HEK293 (cell line): ENCODE measurements at regions not wholly inside any gene's neighbourhood (a gene's known extent, or its start where the extent isn't known, plus 50 kb on each side); places are given as distances from the start of the nearest gene placed in this dataset.

Experiments
- CTCF ChIA-PET: fragments of 350-600 bp; formaldehyde crosslinking; extraction: SDS; loops from one replicate; lab custom pipeline; 2021; ENCODE audit warnings: antibody characterized with exemption; lab: Yijun Ruan, JAX
- POLR2A ChIA-PET: fragments of 300-600 bp; formaldehyde crosslinking; extraction: SDS; loops from one replicate; lab custom pipeline; 2020; ENCODE audit warnings: antibody characterized with exemption, inconsistent platforms; lab: Yijun Ruan, JAX
- H3K27ac ChIP-seq: fragments of 200-500 bp; sonication (Bioruptor generic); 2 replicates; pipeline ENCODE4 v1.5.1; 2014; ENCODE audit warnings: low read depth, low read length, control low read depth, inconsistent platforms; ENCODE audit errors: extremely low read depth
- H3K36me3 ChIP-seq, 2 experiments: fragments of 200-500 bp in 1 of 2; sonication (Bioruptor generic) in 1 of 2; 1 replicate in 1 of 2; 2 replicates in 1 of 2; pipeline ENCODE4 v1.5.1; 2014 to 2017; ENCODE audit warnings: inconsistent platforms in 2 of 2, low read length in 2 of 2; ENCODE audit not compliant: control insufficient read depth in 2 of 2, insufficient read depth in 1 of 2
- H3K4me1 ChIP-seq: fragments of 200-500 bp; sonication (Bioruptor generic); 2 replicates; pipeline ENCODE4 v1.5.1; 2014; ENCODE audit warnings: mild to moderate bottlenecking, low read length, inconsistent platforms; ENCODE audit not compliant: control insufficient read depth, insufficient read depth
- H3K4me3 ChIP-seq: 2 replicates; pipeline ENCODE4 v1.5.1; 2011; ENCODE audit warnings: low read depth, mild to moderate bottlenecking, control low read depth, low read length, moderate library complexity
- H3K9me3 ChIP-seq: fragments of 200-500 bp; sonication (Bioruptor generic); 2 replicates; pipeline ENCODE4 v1.5.1; 2014; ENCODE audit warnings: low read depth, low read length, inconsistent platforms; ENCODE audit not compliant: control insufficient read depth, insufficient read depth
- BCL6B ChIP-seq: fragments of 450-650 bp; formaldehyde crosslinking; IDR thresholded peaks from 2 replicates; pipeline ENCODE4 v1.5.1; 2017; ENCODE audit warnings: missing biosample characterization, missing genetic modification characterization
- FEZF1 ChIP-seq: fragments of 450-650 bp; formaldehyde crosslinking; IDR thresholded peaks from 2 replicates; pipeline ENCODE4 v1.5.1; 2016; ENCODE audit warnings: missing biosample characterization, missing genetic modification characterization
- HOXC10 ChIP-seq: sonication (generic); formaldehyde crosslinking; IDR thresholded peaks from 2 replicates; pipeline ENCODE4 v1.8.1; 2023; ENCODE audit warnings: mild to moderate bottlenecking, missing genetic modification reagents
- PRDM1 ChIP-seq: fragments of 450-650 bp; formaldehyde crosslinking; IDR thresholded peaks from 2 replicates; pipeline ENCODE4; 2016; ENCODE audit warnings: missing biosample characterization, missing genetic modification characterization
- PRDM2 ChIP-seq: fragments of 450-650 bp; formaldehyde crosslinking; IDR thresholded peaks from 2 replicates; pipeline ENCODE4 v1.5.1; 2016; ENCODE audit warnings: missing biosample characterization, missing genetic modification characterization, borderline replicate concordance
- REST ChIP-seq: fragments of 450-650 bp; formaldehyde crosslinking; IDR thresholded peaks from 2 replicates; pipeline ENCODE4 v1.5.1; 2016; ENCODE audit warnings: missing biosample characterization, missing genetic modification characterization
- SETDB1 ChIP-seq: IDR thresholded peaks from one replicate; pipeline ENCODE4 v1.6.1; 2017; ENCODE audit warnings: mild to moderate bottlenecking, low read length, moderate library complexity, mixed read lengths; ENCODE audit not compliant: insufficient read length
- ZBTB48 ChIP-seq: fragments of 450-650 bp; formaldehyde crosslinking; IDR thresholded peaks from 2 replicates; pipeline ENCODE4 v1.5.1; 2016; ENCODE audit warnings: missing biosample characterization, missing genetic modification characterization
- ZNF133 ChIP-seq: fragments of 450-650 bp; formaldehyde crosslinking; IDR thresholded peaks from 2 replicates; pipeline ENCODE4 v1.5.1; 2016; ENCODE audit warnings: missing biosample characterization, missing genetic modification characterization
- ZNF138 ChIP-seq: fragments of 450-650 bp; formaldehyde crosslinking; IDR thresholded peaks from 2 replicates; pipeline ENCODE4 v1.5.1; 2016; ENCODE audit warnings: missing biosample characterization, missing genetic modification characterization, borderline replicate concordance
- ZNF248 ChIP-seq: fragments of 450-650 bp; formaldehyde crosslinking; IDR thresholded peaks from 2 replicates; pipeline ENCODE4 v1.5.1; 2017; ENCODE audit warnings: missing biosample characterization, missing genetic modification characterization
- ZNF529 ChIP-seq: fragments of 450-650 bp; formaldehyde crosslinking; IDR thresholded peaks from 2 replicates; pipeline ENCODE4 v1.5.1; 2017; ENCODE audit warnings: missing genetic modification characterization, missing biosample characterization; ENCODE audit not compliant: insufficient replicate concordance
- ZNF561 ChIP-seq: fragments of 450-650 bp; IDR thresholded peaks from 2 replicates; pipeline ENCODE4 v1.5.1; 2018; ENCODE audit warnings: missing biosample characterization, missing genetic modification characterization, borderline replicate concordance
- ZNF776 ChIP-seq: fragments of 450-650 bp; formaldehyde crosslinking; IDR thresholded peaks from 2 replicates; pipeline ENCODE4 v1.5.0; 2017; ENCODE audit warnings: missing biosample characterization, missing genetic modification characterization, borderline replicate concordance
- ZNF843 ChIP-seq: fragments of 450-650 bp; formaldehyde crosslinking; IDR thresholded peaks from 2 replicates; pipeline ENCODE4 v1.5.1; 2016; ENCODE audit warnings: missing biosample characterization, missing genetic modification characterization
- TF ChIP-seq, protein P1 (sequence below): fragments of 450-650 bp; formaldehyde crosslinking; IDR thresholded peaks from 2 replicates; pipeline ENCODE4 v1.5.1; 2016; ENCODE audit warnings: missing biosample characterization, missing genetic modification characterization
- TF ChIP-seq, protein P2 (sequence below): fragments of 450-650 bp; formaldehyde crosslinking; IDR thresholded peaks from 2 replicates; pipeline ENCODE4 v1.5.1; 2016; ENCODE audit warnings: missing biosample characterization, missing genetic modification characterization

GRCh38 chr9:107123389-107123788, 159.7 kb upstream of the RAD23B start:
- no peak overlapping the region for H3K4me3 ChIP-seq
- no peak for TF ChIP-seq ZNF138 (tag by site-specific recombination)
- TF ChIP-seq FEZF1 (tag by site-specific recombination), result no peak
- no peak for TF ChIP-seq PRDM2 (tag by site-specific recombination)
- no peak for TF ChIP-seq SETDB1
- TF ChIP-seq ZNF529 (tag by site-specific recombination), result no peak
- TF ChIP-seq ZNF843, result no peak
- no peak for TF ChIP-seq ZNF561 (tag by site-specific recombination)
- TF ChIP-seq, protein P1, sequence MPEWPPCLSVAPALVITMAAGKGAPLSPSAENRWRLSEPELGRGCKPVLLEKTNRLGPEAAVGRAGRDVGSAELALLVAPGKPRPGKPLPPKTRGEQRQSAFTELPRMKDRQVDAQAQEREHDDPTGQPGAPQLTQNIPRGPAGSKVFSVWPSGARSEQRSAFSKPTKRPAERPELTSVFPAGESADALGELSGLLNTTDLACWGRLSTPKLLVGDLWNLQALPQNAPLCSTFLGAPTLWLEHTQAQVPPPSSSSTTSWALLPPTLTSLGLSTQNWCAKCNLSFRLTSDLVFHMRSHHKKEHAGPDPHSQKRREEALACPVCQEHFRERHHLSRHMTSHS (tag by site-specific recombination), result no peak
- no peak for TF ChIP-seq ZNF776 (tag by site-specific recombination)
- TF ChIP-seq, protein P2, sequence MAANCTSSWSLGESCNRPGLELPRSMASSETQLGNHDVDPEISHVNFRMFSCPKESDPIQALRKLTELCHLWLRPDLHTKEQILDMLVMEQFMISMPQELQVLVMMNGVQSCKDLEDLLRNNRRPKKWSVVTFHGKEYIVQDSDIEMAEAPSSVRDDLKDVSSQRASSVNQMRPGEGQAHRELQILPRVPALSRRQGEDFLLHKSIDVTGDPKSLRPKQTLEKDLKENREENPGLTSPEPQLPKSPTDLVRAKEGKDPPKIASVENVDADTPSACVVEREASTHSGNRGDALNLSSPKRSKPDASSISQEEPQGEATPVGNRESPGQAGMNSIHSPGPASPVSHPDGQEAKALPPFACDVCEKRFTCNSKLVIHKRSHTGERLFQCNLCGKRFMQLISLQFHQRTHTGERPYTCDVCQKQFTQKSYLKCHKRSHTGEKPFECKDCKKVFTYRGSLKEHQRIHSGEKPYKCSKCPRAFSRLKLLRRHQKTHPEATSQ (tag by site-specific recombination), result no peak
- no peak for TF ChIP-seq HOXC10 (CRISPR knock-in tag)
- no peak for TF ChIP-seq ZBTB48
- TF ChIP-seq ZNF133 (tag by site-specific recombination), result no peak
- TF ChIP-seq ZNF248, result no peak
- no peak for TF ChIP-seq BCL6B (tag by site-specific recombination)
- H3K9me3 ChIP-seq, result no peaks in the 10 kb centered on the region
- CTCF ChIA-PET, result interaction anchor here (0.6 to 2.4 kb wide), 2 partner anchors 14 to 1494 kb away, joined by 3 to 8 read pairs; no protein-coding TSS in a partner anchor
- H3K36me3 ChIP-seq, result no peaks in the 10 kb centered on the region
- H3K27ac ChIP-seq, result no peak overlapping the region
- H3K4me1 ChIP-seq, result no peaks in the 10 kb centered on the region
- POLR2A ChIA-PET, result no interaction called here

GRCh38 chr9:107127608-107128007, 155.5 kb upstream of the RAD23B start:
- no peak overlapping the region for H3K4me3 ChIP-seq
- TF ChIP-seq PRDM1 (tag by site-specific recombination) (no peak), REST (tag by site-specific recombination) (peak; percentile 68)
- H3K27ac ChIP-seq, result no peak overlapping the region
- no peaks in the 10 kb centered on the region; the same call in 1 of the 2 replicates for H3K4me1 ChIP-seq
- H3K36me3 ChIP-seq, result no peaks in the 10 kb centered on the region
- CTCF ChIA-PET, result no interaction called here
- POLR2A ChIA-PET, result no interaction called here
- no peaks in the 10 kb centered on the region for H3K9me3 ChIP-seq
